Body of pancreas (tissue), 4 donors: ENCODE measurements at regions not wholly inside any gene's neighbourhood (a gene's known extent, or its start where the extent isn't known, plus 50 kb on each side); places are given as distances from the start of the nearest gene placed in this dataset.

Experiments
- POLR2A ChIP-seq, 3 donors: fragments of 450-650 bp; IDR thresholded peaks; one replicate each; pipeline ENCODE4 v1.6.1; 2016; ENCODE audit warnings: antibody characterized with exemption in 3 of 3, mild to moderate bottlenecking in 2 of 3
- TF ChIP-seq, protein P1 (sequence below), 7 experiments: fragments of 450-650 bp in 4 of 7; fragments of 200-600 bp in 3 of 7; sonication (generic) in 3 of 7; IDR thresholded peaks; one replicate each; pipeline ENCODE4 v1.5.1; 2016 to 2019; ENCODE audit warnings: antibody characterized with exemption in 7 of 7

DNA sequence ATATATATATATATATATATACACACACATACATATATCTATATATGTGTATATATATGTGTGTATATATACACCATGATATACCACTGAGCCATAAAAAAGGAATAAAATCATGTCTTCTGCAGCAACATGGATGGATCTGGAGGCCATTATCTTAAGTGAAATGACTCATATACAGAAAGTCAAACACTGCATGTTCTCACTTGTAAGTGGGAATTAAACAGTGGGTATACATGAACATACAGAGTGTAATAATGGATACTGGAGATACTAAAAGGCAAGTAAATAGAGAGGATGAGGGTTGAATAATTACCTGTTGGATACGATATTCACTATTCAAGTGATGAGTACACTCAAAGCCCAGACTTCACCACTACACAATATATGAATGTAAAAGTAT is 332.6 kb downstream of the SLITRK1 start:
- TF ChIP-seq, protein P1, sequence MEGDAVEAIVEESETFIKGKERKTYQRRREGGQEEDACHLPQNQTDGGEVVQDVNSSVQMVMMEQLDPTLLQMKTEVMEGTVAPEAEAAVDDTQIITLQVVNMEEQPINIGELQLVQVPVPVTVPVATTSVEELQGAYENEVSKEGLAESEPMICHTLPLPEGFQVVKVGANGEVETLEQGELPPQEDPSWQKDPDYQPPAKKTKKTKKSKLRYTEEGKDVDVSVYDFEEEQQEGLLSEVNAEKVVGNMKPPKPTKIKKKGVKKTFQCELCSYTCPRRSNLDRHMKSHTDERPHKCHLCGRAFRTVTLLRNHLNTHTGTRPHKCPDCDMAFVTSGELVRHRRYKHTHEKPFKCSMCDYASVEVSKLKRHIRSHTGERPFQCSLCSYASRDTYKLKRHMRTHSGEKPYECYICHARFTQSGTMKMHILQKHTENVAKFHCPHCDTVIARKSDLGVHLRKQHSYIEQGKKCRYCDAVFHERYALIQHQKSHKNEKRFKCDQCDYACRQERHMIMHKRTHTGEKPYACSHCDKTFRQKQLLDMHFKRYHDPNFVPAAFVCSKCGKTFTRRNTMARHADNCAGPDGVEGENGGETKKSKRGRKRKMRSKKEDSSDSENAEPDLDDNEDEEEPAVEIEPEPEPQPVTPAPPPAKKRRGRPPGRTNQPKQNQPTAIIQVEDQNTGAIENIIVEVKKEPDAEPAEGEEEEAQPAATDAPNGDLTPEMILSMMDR (IDR thresholded peaks at IDR 0.05), result no peak
- no peak for TF ChIP-seq POLR2A (IDR thresholded peaks at IDR 0.05)
